Iris pigment epithelial cell (primary cell): ENCODE measurements at regions not wholly inside any gene's neighbourhood (a gene's known extent, or its start where the extent isn't known, plus 50 kb on each side); places are given as distances from the start of the nearest gene placed in this dataset.
"Not testable (repeated sequence)": the region's sequence is repeated elsewhere in the genome, so short reads cannot be mapped to it uniquely, and the experiment has no call there.

Experiments
- DNase-seq: peaks from one replicate; pipeline ENCODE4 v3.0.0-alpha.2; 2011; ENCODE audit warnings: low read depth

GRCh38 chr17:27365329-27365945 lies 71.5 kb downstream of the WSB1 start:
- DNase-seq = not testable (repeated sequence)

DNA sequence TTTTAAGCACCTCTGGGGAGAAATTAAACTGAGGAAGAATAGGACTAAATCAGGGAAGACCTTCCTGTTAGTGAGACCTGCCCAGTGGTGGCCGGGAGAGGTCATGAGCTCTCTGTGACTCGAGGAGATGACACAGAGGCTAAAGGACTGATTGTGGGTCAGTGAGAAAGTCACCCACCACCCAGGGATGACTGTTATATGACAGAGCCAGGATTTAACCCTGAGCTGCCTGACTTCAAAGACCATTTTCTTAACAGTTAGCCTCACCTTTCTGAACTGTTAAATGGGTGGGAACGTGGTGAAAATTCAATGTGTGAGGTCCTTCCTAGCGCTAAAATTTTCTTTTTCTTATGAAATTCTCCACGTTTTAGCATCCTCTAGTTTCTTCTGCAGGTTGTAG lies 72.5 kb downstream of the WSB1 start:
- no peak for DNase-seq

DNA sequence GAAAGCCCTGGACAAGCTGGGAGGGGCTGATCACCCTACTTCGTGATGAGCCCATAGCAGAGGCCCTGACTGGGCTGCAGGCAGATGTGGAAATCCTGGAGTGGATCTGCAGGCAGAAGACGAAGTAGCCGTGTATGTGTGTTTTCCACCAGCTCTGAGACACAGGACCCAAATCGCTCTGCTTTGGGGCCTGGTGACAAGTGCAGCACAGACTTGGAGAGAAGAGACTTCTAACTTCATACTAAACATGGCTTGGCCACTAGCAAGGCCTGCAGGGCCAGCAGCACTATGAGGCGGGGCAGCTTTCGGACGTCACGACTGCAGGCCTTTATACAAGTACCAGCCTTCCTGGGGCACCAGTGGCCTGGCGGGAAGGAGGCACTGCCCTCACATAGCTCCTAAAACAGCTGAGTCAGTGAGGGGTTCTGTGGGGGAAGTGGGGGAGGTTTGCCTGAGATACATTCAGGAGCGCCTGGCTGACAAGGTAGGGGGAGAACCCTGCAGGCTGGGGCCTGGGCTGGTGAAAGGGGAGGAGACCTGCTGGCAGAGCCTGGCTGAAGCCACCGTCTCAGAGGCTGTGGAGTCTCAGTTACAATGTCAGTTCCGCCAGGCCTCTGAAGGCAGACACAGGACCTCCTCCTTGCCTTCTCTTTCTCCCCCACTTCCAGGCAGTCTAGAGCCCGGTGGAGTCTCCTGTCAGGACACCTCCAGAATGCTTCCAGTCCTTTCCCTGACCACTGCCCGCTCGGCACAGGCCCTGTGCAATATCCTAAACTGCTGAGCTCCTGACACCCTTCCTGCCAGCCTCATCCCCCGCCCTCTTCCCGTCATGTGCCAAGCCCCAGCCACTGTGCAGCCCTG lies 73.4 kb downstream of the WSB1 start:
- no peak for DNase-seq

GRCh38 chr17:27368151-27368795 lies 74.4 kb downstream of the WSB1 start:
- no peak for DNase-seq

- no peak for DNase-seq
Observed at GRCh38 chr17:27368980-27369379, 75.1 kb downstream of the WSB1 start.

GRCh38 chr17:27370776-27371175 lies 76.9 kb downstream of the WSB1 start:
- DNase-seq = no peak

GRCh38 chr17:27373695-27374094 lies 79.8 kb downstream of the WSB1 start:
- DNase-seq = not testable (repeated sequence)

DNA sequence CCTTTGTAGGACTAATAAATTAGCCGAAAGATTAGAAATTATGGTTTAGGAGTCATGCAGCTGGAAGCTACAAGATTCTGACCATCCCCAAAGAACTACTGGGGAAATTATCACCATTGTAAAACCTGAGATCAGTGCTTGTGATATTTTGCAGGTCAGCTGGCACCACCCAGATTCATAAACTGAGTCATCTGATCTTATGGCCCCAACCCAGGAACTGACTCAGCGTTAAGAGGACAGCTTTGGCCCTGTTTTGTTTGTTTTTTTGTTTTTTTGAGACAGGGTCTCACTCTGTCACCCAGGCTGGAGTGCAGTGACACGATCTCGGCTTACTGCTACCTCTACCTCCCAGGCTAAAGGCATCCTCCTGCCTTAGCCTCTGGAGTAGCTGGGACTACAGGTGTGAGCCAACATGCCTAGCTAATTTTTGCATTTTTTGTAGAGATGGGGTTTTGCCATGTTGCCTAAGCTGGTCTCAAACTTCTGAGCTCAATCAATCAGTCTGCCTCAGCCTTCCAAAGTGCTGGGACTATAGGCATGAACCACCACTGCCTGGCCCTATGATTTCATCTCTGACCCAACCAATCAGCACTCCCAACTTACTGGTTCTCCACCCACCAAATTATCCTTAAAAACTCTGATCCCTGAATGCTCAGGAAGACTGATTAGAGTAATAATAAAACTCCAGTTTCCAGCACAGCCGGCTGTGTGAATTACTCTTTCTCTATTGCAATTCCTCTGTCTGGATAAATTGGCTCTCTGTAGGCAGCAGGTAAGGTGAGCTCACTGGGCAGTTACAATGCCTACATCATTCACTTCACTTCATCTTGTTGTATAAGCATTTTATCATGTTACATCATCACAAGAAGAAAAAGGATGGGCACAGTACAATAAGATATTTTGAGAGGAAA lies 79.4 kb upstream of the KSR1 start:
- DNase-seq = peak; percentile 74

DNA sequence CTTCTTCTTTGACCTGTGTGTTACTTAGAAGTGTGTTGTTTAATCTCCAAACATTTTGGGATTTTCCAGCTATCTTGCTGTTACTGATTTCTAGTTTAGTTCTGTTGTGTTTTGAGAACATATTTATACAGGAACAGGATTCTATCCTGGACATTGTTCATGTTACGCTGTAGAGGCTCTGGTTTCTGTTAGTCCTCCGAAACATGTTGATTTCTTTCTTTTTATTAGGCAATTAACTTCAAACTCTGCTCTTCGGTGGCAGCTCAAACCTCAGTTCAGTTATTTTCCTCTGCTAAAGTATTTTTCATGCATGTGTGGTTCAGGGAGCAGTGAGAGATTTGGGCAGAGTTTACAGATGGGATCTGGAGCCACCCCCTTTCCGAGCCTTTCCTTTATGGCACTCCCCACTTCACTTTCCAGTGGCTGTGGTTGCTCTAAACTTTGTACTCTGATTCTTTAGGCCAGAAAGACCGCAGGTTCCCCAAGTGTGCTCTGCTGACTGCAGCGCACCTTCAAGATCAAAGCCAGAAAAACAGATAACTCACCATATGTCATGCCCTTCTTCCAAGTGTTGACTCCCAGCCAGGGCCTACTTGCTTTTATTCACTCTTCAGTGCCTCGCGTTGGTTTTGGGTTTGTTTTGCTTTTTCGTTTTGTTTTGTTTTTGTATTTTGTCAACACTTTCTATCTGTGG lies 77.6 kb upstream of the KSR1 start:
- DNase-seq = no peak

DNA sequence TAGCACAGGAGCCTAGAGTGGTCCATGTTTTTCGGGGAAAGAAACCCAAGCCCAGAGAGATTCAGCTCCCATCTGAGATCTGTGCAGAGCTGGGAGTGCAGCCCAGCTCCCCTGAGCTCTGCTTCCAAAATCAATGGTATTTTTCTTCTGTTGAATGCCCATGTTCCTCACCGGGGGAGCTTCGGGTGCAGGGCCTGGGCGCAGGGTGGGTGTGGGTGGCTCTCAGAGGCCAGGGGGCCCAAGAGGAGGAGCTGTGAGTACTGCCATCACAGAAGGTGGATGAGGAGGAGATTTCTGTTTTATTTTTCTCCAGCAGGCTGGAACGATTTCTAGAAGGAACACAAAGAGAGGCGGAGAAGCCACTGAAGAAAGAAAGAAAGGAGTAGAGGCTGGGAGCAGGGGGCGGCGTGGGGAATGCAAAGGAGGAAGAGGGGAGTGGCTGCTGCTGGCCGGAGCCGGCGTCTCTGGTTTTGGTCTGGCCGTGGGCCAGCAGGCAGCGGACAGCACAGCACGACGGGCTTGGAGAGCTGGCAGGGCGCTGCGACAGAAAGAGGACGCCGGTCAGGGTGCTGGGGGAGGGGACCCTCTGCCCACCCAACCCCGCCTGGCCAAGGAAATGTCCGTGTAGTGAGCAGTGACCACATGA lies 76.2 kb upstream of the KSR1 start:
- DNase-seq = peak; percentile 45

DNA sequence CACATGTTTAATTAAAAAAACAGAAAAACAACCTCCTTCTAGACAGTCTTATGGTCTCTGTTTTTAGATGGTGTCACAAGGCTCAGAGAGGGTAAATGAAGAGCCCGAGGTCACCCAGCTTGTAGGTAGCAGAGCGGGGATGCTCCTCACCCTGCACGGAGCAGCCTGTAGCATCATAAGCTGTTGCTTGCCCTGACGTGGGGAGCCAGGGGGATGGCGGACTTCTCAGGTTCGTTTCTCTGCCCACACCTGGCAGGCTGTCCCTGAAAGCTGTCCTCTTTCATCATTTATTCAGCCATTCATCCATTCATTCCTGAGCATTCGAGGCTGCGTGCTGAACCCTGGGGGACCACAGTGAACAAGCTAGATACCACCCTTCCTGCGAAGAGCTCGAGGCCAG lies 75.7 kb upstream of the KSR1 start:
- DNase-seq = no peak

DNA sequence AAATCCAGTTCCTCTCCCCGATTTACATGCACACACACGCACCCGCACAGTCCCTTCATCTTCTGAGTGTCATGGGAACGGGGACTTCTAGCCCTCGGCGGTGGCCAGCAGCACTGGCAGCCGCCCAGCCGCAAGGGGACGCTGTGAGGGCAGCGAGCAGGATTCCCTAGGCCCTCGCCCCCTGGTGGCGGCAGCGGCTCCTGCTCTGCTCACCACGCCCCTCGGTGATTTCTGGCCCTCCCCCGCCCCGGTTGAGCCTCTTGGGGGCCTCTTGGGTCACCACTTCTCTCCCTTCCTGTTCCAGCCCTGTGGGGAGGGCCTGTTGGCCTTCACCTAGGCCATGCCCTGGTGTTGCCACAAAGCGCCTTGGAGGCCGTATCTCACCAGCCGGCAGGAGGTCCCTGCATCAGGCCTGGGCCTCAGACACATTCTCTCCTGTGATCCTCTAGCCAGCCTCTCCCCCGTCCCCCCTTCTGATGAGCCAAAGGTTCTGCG lies 75.2 kb upstream of the KSR1 start:
- DNase-seq = peak; percentile 48

- no peak for DNase-seq
Observed at GRCh38 chr17:27382025-27382424, 74.2 kb upstream of the KSR1 start.

DNA sequence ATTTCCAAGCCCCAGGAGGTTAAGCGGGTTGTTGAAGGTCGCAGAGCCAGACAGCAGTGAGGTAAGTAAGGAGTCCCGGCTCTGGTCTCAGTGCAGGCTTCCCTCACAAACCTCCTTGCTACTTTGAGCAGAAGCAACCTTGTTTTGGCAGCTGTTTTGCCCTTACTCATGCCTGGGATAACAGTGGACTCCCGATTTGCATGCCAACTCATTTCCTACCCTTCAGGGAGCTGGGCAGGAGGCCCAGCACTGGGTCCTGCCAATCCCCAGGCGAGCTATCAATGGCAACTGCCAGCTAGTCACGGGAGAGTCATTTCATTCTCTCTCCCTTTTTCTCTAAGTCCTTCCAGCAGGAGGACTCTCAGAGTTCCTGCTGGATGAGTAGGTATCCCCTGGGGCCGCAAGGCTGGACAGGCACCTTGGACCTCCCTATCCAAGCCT lies 72.0 kb upstream of the KSR1 start:
- DNase-seq = peak; percentile 73

DNA sequence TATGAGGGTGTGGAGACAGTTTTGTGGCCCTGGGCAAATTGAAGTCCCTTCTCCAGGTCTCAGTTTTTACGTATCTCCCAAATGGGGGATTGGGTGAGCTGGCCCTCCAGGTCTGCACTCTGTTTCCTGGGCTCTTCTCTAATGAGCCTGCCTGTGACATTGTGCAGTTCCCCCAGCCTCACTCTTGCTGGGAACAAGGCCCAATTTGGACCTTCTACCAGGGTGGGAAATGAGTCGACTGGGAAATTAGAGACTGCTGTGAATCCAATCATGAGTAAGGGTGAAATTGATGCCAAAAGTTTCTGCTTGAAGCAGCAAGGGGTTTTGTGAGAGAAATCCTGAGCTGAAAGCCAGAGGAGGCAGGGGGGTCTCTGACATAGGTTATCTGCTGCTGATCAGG lies 71.5 kb upstream of the KSR1 start:
- DNase-seq = no peak

- no peak for DNase-seq
Observed at GRCh38 chr17:27385626-27386025, 70.6 kb upstream of the KSR1 start.

- DNase-seq = no peak
Observed at GRCh38 chr17:27386206-27387075, 69.8 kb upstream of the KSR1 start.

GRCh38 chr17:27389542-27390140 lies 66.6 kb upstream of the KSR1 start:
- DNase-seq = no peak

DNA sequence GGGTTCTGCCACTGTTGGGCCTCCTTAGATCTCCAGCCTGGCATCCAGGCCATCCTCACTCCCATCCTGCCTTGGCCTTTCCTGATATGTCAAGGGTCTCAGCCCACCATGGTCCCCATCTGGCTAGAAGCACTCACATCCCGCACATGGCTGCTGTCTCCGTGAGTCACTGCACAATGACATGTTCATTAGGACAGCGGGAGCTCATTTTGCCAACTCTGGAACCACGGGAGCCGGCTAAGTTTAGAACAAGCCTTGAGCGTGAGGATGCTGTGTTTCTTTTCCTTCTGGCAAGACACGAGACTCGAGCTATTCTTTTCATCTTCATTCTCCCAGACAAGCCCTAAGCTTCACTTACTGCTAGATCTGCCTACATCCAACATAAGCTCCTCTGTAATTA lies 65.7 kb upstream of the KSR1 start:
- DNase-seq = no peak
